Caco-2 (cell line): ENCODE measurements at regions not wholly inside any gene's neighbourhood (a gene's known extent, or its start where the extent isn't known, plus 50 kb on each side); places are given as distances from the start of the nearest gene placed in this dataset.

Experiments
- BruUV-seq: library from RNA; stranded (reverse); fragments of 400-500 nt; replicated peaks from 2 replicates; lab custom pipeline; 2021; lab: Mats Ljungman, UMichigan
- CTCF ChIA-PET: fragments of 300-600 bp; sonication (Branson Sonifier 250); formaldehyde crosslinking; loops from one replicate; lab custom pipeline; 2022; ENCODE audit warnings: antibody characterized with exemption; lab: Charles Lee
- POLR2A ChIA-PET: fragments of 300-600 bp; sonication (Branson Sonifier 250); formaldehyde crosslinking; loops from one replicate; lab custom pipeline; 2022; ENCODE audit warnings: antibody characterized with exemption; lab: Charles Lee
- DNase-seq, 2 experiments: peaks; one replicate each; pipeline versions ENCODE4 v3.0.0 to v3.0.0-alpha.2; 2020 to 2022
- H3K27me3 ChIP-seq: replicated peaks from 2 replicates; pipeline ENCODE4 v1.6.0; 2011; ENCODE audit warnings: low read length; ENCODE audit not compliant: control insufficient read depth, insufficient read depth
- H3K36me3 ChIP-seq: 2 replicates; pipeline ENCODE4 v1.5.1; 2011; ENCODE audit warnings: low read length; ENCODE audit not compliant: control insufficient read depth, insufficient read depth
- H3K4me1 ChIP-seq: fragments of 250-450 bp; sonication (Bioruptor Pico); 2 replicates; pipeline ENCODE4 v1.5.1; 2020; ENCODE audit warnings: mild to moderate bottlenecking
- H3K4me3 ChIP-seq: 2 replicates; pipeline ENCODE4 v1.5.1; 2011; ENCODE audit warnings: low read depth, mild to moderate bottlenecking, control low read depth, low read length
- H3K9me3 ChIP-seq: fragments of 250-450 bp; sonication (Bioruptor Pico); 2 replicates; pipeline ENCODE4 v1.5.1; 2020; ENCODE audit warnings: mild to moderate bottlenecking, moderate library complexity
- H3K27ac Mint-ChIP-seq: one replicate; pipeline ENCODE4 v1.8.0; 2022; ENCODE audit warnings: mixed read lengths; ENCODE audit not compliant: unreplicated experiment
- H3K27me3 Mint-ChIP-seq: one replicate; pipeline ENCODE4 v1.8.0; 2022; ENCODE audit warnings: mixed read lengths; ENCODE audit not compliant: insufficient read depth, unreplicated experiment
- H3K36me3 Mint-ChIP-seq: one replicate; pipeline ENCODE4 v1.8.0; 2022; ENCODE audit warnings: mild to moderate bottlenecking, mixed read lengths; ENCODE audit not compliant: insufficient read depth, unreplicated experiment
- H3K4me1 Mint-ChIP-seq: one replicate; pipeline ENCODE4 v1.8.0; 2022; ENCODE audit warnings: low read depth, mixed read lengths; ENCODE audit not compliant: unreplicated experiment
- H3K4me3 Mint-ChIP-seq: one replicate; pipeline ENCODE4 v1.8.0; 2022; ENCODE audit warnings: mild to moderate bottlenecking, moderate library complexity, mixed read lengths; ENCODE audit not compliant: unreplicated experiment
- H3K9me3 Mint-ChIP-seq: one replicate; pipeline ENCODE4 v1.8.0; 2022; ENCODE audit warnings: mixed read lengths; ENCODE audit not compliant: unreplicated experiment
- intact Hi-C: fragments of 100-400 bp; cut with micrococcal nuclease; formaldehyde crosslinking; loops from one replicate; pipeline ENCODE4 v1.10.0; 2022; ENCODE audit not compliant: unreplicated experiment
- TF ChIP-seq, protein P1 (sequence below), 2 experiments: fragments of 200-600 bp in 1 of 2; IDR thresholded peaks; 1 replicate in 1 of 2; 2 replicates in 1 of 2; pipeline versions ENCODE4 v1.5.1 to v1.8.0; 2011 to 2022; ENCODE audit warnings: antibody characterized with exemption in 1 of 2, control low read depth in 1 of 2, inconsistent platforms in 1 of 2, low read depth in 1 of 2, low read length in 1 of 2, mild to moderate bottlenecking in 1 of 2, moderate library complexity in 1 of 2; ENCODE audit not compliant: insufficient read depth in 1 of 2, severe bottlenecking in 1 of 2, unreplicated experiment in 1 of 2

DNA sequence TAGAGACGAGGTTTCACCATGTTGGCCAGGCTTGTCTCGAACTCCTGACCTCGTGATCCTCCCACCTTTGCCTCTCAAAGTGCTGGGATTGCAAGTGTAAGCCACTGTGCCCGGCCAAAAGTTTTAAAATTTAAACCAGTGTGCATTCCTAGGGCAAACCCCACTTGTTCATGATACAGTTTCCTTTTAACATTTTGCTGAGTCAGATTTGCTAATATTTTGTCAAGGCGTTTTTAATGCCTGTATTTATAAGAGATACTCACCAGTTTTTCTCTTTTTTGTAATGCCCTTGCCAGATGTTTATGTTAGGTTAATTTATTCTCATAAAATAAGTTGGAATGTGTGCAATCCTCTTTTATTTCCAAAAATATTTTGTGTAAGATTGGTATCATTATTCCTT lies 927.4 kb downstream of the DNAJB9 start:
- Mint-ChIP-seq H3K27me3 (no peaks in the 10 kb centered on the region), H3K9me3 (no peaks in the 10 kb centered on the region), H3K4me3 (no peak overlapping the region), H3K4me1 (no peaks in the 10 kb centered on the region), H3K27ac (no peak overlapping the region), H3K36me3 (no peaks in the 10 kb centered on the region)
- Histone ChIP-seq H3K4me3 (no peak overlapping the region), H3K36me3 (no peaks in the 10 kb centered on the region), H3K9me3 (0 out of 2 replicates have a peak, but pooled peaks cover 3% of the 10 kb centered on the region), H3K4me1 (no peaks in the 10 kb centered on the region), H3K27me3 (no peaks in the 10 kb centered on the region)
- DNase-seq: no peak
- CTCF ChIA-PET: no interaction called here
- intact Hi-C loops: no loop called here
- POLR2A ChIA-PET: no interaction called here
- BruUV-seq: no TSS peak
- TF ChIP-seq, protein P1, sequence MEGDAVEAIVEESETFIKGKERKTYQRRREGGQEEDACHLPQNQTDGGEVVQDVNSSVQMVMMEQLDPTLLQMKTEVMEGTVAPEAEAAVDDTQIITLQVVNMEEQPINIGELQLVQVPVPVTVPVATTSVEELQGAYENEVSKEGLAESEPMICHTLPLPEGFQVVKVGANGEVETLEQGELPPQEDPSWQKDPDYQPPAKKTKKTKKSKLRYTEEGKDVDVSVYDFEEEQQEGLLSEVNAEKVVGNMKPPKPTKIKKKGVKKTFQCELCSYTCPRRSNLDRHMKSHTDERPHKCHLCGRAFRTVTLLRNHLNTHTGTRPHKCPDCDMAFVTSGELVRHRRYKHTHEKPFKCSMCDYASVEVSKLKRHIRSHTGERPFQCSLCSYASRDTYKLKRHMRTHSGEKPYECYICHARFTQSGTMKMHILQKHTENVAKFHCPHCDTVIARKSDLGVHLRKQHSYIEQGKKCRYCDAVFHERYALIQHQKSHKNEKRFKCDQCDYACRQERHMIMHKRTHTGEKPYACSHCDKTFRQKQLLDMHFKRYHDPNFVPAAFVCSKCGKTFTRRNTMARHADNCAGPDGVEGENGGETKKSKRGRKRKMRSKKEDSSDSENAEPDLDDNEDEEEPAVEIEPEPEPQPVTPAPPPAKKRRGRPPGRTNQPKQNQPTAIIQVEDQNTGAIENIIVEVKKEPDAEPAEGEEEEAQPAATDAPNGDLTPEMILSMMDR (IDR thresholded peaks at IDR 0.05; ENCODE audit: insufficient read depth in 1 of 2, low read depth in 1 of 2, low read length in 1 of 2, severe bottlenecking in 1 of 2, unreplicated experiment in 1 of 2): no peak

DNA sequence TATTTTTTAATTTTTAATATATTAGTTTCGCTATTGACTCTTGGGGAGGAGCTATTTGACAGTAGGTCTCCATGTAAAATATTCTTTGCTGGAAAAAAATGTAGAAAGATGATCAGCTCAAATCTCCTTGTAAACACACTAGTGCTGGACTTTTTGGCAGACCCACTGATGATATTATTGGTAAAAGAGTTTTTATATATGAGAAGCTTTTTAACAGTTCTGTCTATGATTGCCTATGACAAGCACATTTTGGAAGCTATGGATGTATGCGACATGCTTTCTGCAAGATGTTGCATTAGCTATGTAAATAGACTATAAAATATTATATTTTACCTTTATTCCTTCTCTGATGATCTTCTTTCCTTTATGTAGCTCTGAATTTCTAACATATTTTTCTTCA lies 928.5 kb downstream of the DNAJB9 start:
- intact Hi-C loops: no loop called here
- no TSS peak for BruUV-seq

DNA sequence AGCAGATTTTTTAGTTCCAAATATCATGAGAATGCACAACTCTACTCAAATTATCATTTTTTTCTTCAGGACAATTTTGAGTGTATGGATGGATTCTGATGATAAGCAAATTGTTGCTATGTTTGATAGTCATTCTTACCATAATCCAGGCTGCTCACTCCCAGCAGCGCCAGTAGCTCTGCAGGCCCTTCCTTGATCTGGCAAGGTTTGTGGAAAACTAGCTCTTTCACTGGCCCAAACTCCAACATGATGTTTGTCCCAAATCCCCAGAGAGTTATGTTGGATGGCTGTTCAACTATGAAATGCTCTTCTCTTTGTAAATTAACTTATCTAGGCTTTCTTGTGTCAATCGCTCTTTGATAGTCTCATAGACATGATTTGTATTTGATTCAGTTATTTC lies 933.7 kb downstream of the DNAJB9 start:
- no peak overlapping the region for H3K27ac Mint-ChIP-seq
- Histone ChIP-seq H3K9me3 (0 out of 2 replicates have a peak, but pooled peaks cover 3% of the 10 kb centered on the region), H3K4me1 (no peaks in the 10 kb centered on the region), H3K36me3 (no peaks in the 10 kb centered on the region), H3K4me3 (no peak overlapping the region), H3K27me3 (no peaks in the 10 kb centered on the region)
- no TSS peak for BruUV-seq
- ChIA-PET POLR2A (no interaction called here), CTCF (no interaction called here)
- DNase-seq: no peak
- intact Hi-C loops: no loop called here
- no peaks in the 10 kb centered on the region for H3K27me3 Mint-ChIP-seq
- H3K9me3 Mint-ChIP-seq: no peaks in the 10 kb centered on the region
- H3K36me3 Mint-ChIP-seq: no peaks in the 10 kb centered on the region
- no peak overlapping the region for H3K4me3 Mint-ChIP-seq
- no peaks in the 10 kb centered on the region for H3K4me1 Mint-ChIP-seq
- TF ChIP-seq, protein P1 (IDR thresholded peaks at IDR 0.05; ENCODE audit: insufficient read depth in 1 of 2, low read depth in 1 of 2, low read length in 1 of 2, severe bottlenecking in 1 of 2, unreplicated experiment in 1 of 2): no peak

More for the DNA sequence above, 928.5 kb downstream of the DNAJB9 start:
- DNase-seq: no peak
- Mint-ChIP-seq H3K27me3 (no peaks in the 10 kb centered on the region), H3K4me3 (no peak overlapping the region), H3K9me3 (no peaks in the 10 kb centered on the region), H3K27ac (no peak overlapping the region), H3K4me1 (no peaks in the 10 kb centered on the region), H3K36me3 (no peaks in the 10 kb centered on the region)
- CTCF ChIA-PET: no interaction called here
- TF ChIP-seq, protein P1 (IDR thresholded peaks at IDR 0.05; ENCODE audit: insufficient read depth in 1 of 2, low read depth in 1 of 2, low read length in 1 of 2, severe bottlenecking in 1 of 2, unreplicated experiment in 1 of 2): no peak
- Histone ChIP-seq H3K36me3 (no peaks in the 10 kb centered on the region), H3K9me3 (0 out of 2 replicates have a peak, but pooled peaks cover 3% of the 10 kb centered on the region), H3K4me3 (no peak overlapping the region), H3K27me3 (no peaks in the 10 kb centered on the region), H3K4me1 (no peaks in the 10 kb centered on the region)
- POLR2A ChIA-PET: no interaction called here
